ENCODE measurements at regions not wholly inside any gene's neighbourhood (a gene's known extent, or its start where the extent isn't known, plus 50 kb on each side); places are given as distances from the start of the nearest gene placed in this dataset.

GRCh38 chr16:65641049-65641761 is 519.3 kb upstream of the CDH11 start:
- ChIA-PET CTCF (no interaction called here), POLR2A (no interaction called here)
- no peak for DNase-seq (ENCODE audit: extremely low spot score)
- no peak for TF ChIP-seq CTBP1 (IDR thresholded peaks at IDR 0.05; ENCODE audit: borderline replicate concordance)
- no peak for TF ChIP-seq ZNF384 (IDR thresholded peaks at IDR 0.05)
- no peak for TF ChIP-seq FOXK2 (IDR thresholded peaks at IDR 0.05)
- TF ChIP-seq FOXM1 (IDR thresholded peaks at IDR 0.05; ENCODE audit: borderline replicate concordance) = no peak
- no peak for TF ChIP-seq SP1 (IDR thresholded peaks at IDR 0.05)
- no peak for TF ChIP-seq FOXA1 (IDR thresholded peaks at IDR 0.05)
- TF ChIP-seq L3MBTL2 (conservative IDR thresholded peaks at IDR 0.05) = no peak
- TF ChIP-seq SUZ12 (IDR thresholded peaks at IDR 0.05) = no peak
- no peak for TF ChIP-seq HDGF (IDR thresholded peaks at IDR 0.05; ENCODE audit: borderline replicate concordance)

GRCh38 chr16:65634833-65635232 is 513.0 kb upstream of the CDH11 start:
- ChIA-PET POLR2A (no interaction called here), CTCF (no interaction called here)
- no peak for TF ChIP-seq HDGF (IDR thresholded peaks at IDR 0.05; ENCODE audit: borderline replicate concordance)
- no peak for TF ChIP-seq PKNOX1 (IDR thresholded peaks at IDR 0.05)
- no peak for TF ChIP-seq BHLHE40 (IDR thresholded peaks at IDR 0.05; ENCODE audit: borderline replicate concordance)
- no peak for TF ChIP-seq ZNF384 (IDR thresholded peaks at IDR 0.05)
- TF ChIP-seq ELF4 (IDR thresholded peaks at IDR 0.05) = no peak
- no peak for TF ChIP-seq SP1 (IDR thresholded peaks at IDR 0.05)
- no peak for TF ChIP-seq ARNT (IDR thresholded peaks at IDR 0.05)
- no peak for TF ChIP-seq FOXK2 (IDR thresholded peaks at IDR 0.05)
- TF ChIP-seq SUZ12 (IDR thresholded peaks at IDR 0.05) = no peak
- TF ChIP-seq LEF1 (IDR thresholded peaks at IDR 0.05; ENCODE audit: borderline replicate concordance) = no peak
- TF ChIP-seq FOXA1 (IDR thresholded peaks at IDR 0.05) = no peak
- no peak for TF ChIP-seq FOXM1 (IDR thresholded peaks at IDR 0.05; ENCODE audit: borderline replicate concordance)
- no peak for TF ChIP-seq CTBP1 (IDR thresholded peaks at IDR 0.05; ENCODE audit: borderline replicate concordance)
- TF ChIP-seq L3MBTL2 (conservative IDR thresholded peaks at IDR 0.05) = no peak
- TF ChIP-seq TARDBP (IDR thresholded peaks at IDR 0.05) = no peak
- no peak for TF ChIP-seq NFRKB (IDR thresholded peaks at IDR 0.05)
- DNase-seq (ENCODE audit: extremely low spot score) = no peak

- TF ChIP-seq HDGF (IDR thresholded peaks at IDR 0.05; ENCODE audit: borderline replicate concordance) = no peak
- TF ChIP-seq FOXA1 (IDR thresholded peaks at IDR 0.05) = no peak
- TF ChIP-seq FOXM1 (IDR thresholded peaks at IDR 0.05; ENCODE audit: borderline replicate concordance) = no peak
- CTCF ChIA-PET = interaction anchor here (0.6 kb wide), 1 partner anchor 393 kb away, joined by 3 read pairs; no protein-coding TSS in a partner anchor
- POLR2A ChIA-PET = no interaction called here
- no peak for DNase-seq (ENCODE audit: extremely low spot score)
Measured at GRCh38 chr16:65634291-65634690, 512.4 kb upstream of the CDH11 start.

- ChIA-PET CTCF (no interaction called here), POLR2A (no interaction called here)
- TF ChIP-seq ELF4 (IDR thresholded peaks at IDR 0.05) (no peak), ZNF384 (IDR thresholded peaks at IDR 0.05) (no peak), LEF1 (IDR thresholded peaks at IDR 0.05; ENCODE audit: borderline replicate concordance) (no peak), FOXK2 (IDR thresholded peaks at IDR 0.05) (no peak), FOXA1 (IDR thresholded peaks at IDR 0.05) (no peak), SUZ12 (IDR thresholded peaks at IDR 0.05) (no peak), ARNT (IDR thresholded peaks at IDR 0.05) (no peak), FOXM1 (IDR thresholded peaks at IDR 0.05; ENCODE audit: borderline replicate concordance) (no peak)
- DNase-seq (ENCODE audit: extremely low spot score) = no peak
Measured at GRCh38 chr16:65624666-65625065, 502.8 kb upstream of the CDH11 start.

GRCh38 chr16:65624229-65624628 is 502.4 kb upstream of the CDH11 start:
- ChIA-PET POLR2A (no interaction called here), CTCF (no interaction called here)
- DNase-seq (ENCODE audit: extremely low spot score) = no peak
- TF ChIP-seq TARDBP (IDR thresholded peaks at IDR 0.05) = no peak
- TF ChIP-seq L3MBTL2 (conservative IDR thresholded peaks at IDR 0.05) = no peak
- TF ChIP-seq ARNT (IDR thresholded peaks at IDR 0.05) = no peak
- TF ChIP-seq FOXM1 (IDR thresholded peaks at IDR 0.05; ENCODE audit: borderline replicate concordance) = no peak
- no peak for TF ChIP-seq ZNF384 (IDR thresholded peaks at IDR 0.05)
- TF ChIP-seq LEF1 (IDR thresholded peaks at IDR 0.05; ENCODE audit: borderline replicate concordance) = no peak
- no peak for TF ChIP-seq HDGF (IDR thresholded peaks at IDR 0.05; ENCODE audit: borderline replicate concordance)
- TF ChIP-seq CTBP1 (IDR thresholded peaks at IDR 0.05; ENCODE audit: borderline replicate concordance) = no peak
- no peak for TF ChIP-seq SUZ12 (IDR thresholded peaks at IDR 0.05)
- no peak for TF ChIP-seq ELF4 (IDR thresholded peaks at IDR 0.05)

GRCh38 chr16:65622871-65623270 is 501.0 kb upstream of the CDH11 start:
- DNase-seq (ENCODE audit: extremely low spot score) = no peak
- ChIA-PET CTCF (no interaction called here), POLR2A (no interaction called here)
- TF ChIP-seq ZNF384 (IDR thresholded peaks at IDR 0.05) = no peak
- TF ChIP-seq SP1 (IDR thresholded peaks at IDR 0.05) = no peak
- TF ChIP-seq BHLHE40 (IDR thresholded peaks at IDR 0.05; ENCODE audit: borderline replicate concordance) = no peak
- no peak for TF ChIP-seq SUZ12 (IDR thresholded peaks at IDR 0.05)
- no peak for TF ChIP-seq TARDBP (IDR thresholded peaks at IDR 0.05)
- no peak for TF ChIP-seq L3MBTL2 (conservative IDR thresholded peaks at IDR 0.05)
- no peak for TF ChIP-seq LEF1 (IDR thresholded peaks at IDR 0.05; ENCODE audit: borderline replicate concordance)
- no peak for TF ChIP-seq FOXM1 (IDR thresholded peaks at IDR 0.05; ENCODE audit: borderline replicate concordance)
- no peak for TF ChIP-seq PKNOX1 (IDR thresholded peaks at IDR 0.05)
- no peak for TF ChIP-seq FOXA1 (IDR thresholded peaks at IDR 0.05)
- TF ChIP-seq HDGF (IDR thresholded peaks at IDR 0.05; ENCODE audit: borderline replicate concordance) = no peak
- TF ChIP-seq ARNT (IDR thresholded peaks at IDR 0.05) = no peak
- no peak for TF ChIP-seq NFRKB (IDR thresholded peaks at IDR 0.05)
- TF ChIP-seq CTBP1 (IDR thresholded peaks at IDR 0.05; ENCODE audit: borderline replicate concordance) = no peak
- TF ChIP-seq FOXK2 (IDR thresholded peaks at IDR 0.05) = no peak
- TF ChIP-seq ELF4 (IDR thresholded peaks at IDR 0.05) = no peak

GRCh38 chr16:65622151-65622550 is 500.3 kb upstream of the CDH11 start:
- no peak for DNase-seq (ENCODE audit: extremely low spot score)
- TF ChIP-seq LEF1 (IDR thresholded peaks at IDR 0.05; ENCODE audit: borderline replicate concordance) (no peak), TARDBP (IDR thresholded peaks at IDR 0.05) (no peak), FOXA1 (IDR thresholded peaks at IDR 0.05) (no peak), FOXM1 (IDR thresholded peaks at IDR 0.05; ENCODE audit: borderline replicate concordance) (no peak), BHLHE40 (IDR thresholded peaks at IDR 0.05; ENCODE audit: borderline replicate concordance) (no peak), PKNOX1 (IDR thresholded peaks at IDR 0.05) (no peak), CTBP1 (IDR thresholded peaks at IDR 0.05; ENCODE audit: borderline replicate concordance) (no peak), ELF4 (IDR thresholded peaks at IDR 0.05) (no peak)
- POLR2A ChIA-PET = no interaction called here
- CTCF ChIA-PET = no interaction called here

All from HEK293T (cell line).